Activated CD4-positive, CD25-positive, alpha-beta regulatory T cell treated with anti-CD3 and anti-CD28 coated beads, Interleukin-2, amount 50 U/mL, for 72 hours (primary cell): ENCODE measurements at regions not wholly inside any gene's neighbourhood (a gene's known extent, or its start where the extent isn't known, plus 50 kb on each side); places are given as distances from the start of the nearest gene placed in this dataset.

ENCODE experiments used
- DNase-seq: peaks from one replicate; pipeline ENCODE4 v3.0.0; 2021

DNA sequence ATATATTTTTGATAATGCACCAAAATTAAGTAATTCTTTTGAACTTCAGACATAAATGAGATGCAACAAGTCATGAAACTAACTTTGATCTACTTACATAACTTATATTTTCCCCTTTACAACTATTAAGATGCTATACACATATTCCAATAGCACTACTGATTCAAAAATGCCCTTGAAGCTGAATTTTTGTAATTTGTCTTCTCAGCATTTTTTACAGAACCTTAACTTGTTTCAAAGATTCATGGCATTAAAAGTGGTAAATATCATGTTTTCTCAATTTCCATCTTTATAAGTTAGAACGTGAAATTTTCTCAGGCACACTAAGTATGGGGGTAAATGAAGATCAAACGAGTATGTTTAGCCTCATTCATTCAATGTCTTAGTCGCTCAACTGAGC is 460.0 kb upstream of the FAM241A start:
- no peak for DNase-seq

DNA sequence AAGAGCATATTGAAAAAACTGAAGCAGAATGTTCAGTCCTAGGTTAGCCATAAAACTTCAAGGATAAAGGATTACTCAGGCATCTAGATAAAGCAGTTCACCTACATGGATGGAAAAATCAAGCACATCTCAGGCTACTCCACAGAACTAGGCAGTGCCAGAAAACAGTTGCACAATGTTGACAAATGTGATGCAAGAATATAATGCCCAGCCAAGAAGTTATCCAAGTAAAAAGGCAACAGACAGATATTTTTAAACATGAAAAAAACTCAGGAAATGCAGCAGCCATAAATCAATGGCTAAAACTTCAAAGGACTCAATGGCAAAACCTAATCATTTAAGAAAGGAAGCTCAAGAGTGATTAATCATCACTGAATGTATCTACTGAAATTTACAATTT is 456.0 kb upstream of the FAM241A start:
- no peak for DNase-seq

DNA sequence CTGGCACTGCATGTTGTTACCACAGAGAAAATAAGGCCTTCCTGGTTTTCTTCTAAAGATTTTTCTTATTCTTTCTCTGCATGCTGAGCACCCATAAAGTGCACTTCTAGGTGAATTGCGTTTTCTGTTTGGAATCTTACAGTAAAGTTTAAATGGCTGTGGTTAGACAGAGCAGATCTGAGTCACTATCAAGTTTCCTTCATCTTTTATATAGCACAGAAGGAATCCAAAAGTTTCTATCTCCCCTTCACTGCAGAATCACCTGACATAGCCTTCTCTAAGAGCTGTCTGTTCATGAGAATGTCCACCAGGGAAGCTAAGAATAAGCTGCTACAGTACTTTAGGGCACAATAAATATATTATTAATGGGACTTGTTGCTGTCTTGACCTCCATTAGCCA is 455.5 kb upstream of the FAM241A start:
- no peak for DNase-seq

DNA sequence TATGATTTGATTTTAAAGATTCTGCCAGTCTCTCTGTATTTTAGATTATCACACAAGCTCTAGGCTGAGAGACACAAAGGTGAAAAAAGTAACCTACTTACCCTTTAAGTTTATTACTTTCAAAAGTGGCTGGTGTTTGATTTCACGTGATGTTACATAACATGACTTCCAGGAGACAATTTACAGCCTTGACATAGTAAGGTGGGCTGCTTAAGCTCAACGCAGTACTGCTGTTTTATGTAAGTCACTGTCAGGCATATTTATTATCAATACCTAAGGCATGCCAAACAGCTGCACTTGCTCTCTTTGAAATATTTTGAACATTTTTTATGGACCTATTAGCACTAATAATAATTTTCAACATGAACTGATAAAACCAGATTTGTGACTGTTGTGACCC is 451.5 kb upstream of the FAM241A start:
- no peak for DNase-seq

DNA sequence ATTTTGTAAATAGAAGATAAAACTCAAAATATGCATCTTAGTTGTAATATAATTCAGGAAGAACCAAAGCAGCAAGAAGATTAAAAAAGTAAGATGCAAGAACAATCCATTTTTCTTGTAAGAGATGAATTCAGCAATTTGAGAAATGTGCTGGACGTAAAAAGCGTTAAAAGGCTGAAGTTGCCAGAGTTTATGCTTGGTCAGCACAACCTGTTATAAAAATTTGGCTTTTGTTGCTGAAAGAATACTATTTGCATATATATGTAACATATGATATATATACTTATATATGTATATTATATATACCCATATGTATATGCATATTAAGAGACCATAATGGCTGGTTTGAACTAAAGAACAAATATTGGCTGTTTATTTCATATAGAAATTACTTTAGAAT is 449.6 kb upstream of the FAM241A start:
- no peak for DNase-seq

DNA sequence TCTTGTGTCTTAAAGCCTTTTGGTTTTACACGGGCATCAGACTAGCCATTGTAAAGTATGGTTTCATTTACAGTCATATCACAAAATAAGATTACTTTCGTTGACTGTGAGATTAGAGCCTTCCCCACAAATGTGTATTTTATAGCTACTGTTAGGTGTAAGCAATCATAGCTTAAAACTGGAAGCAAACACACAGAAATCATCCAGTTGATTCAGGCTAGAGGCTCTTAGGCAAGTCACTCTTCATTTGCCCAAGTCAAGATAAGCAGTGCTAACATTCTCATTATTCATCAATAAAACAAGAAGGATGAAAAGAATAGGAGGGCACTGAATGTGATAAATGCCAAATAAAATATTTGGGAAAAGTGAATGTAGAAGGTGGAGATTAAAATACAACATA is 448.7 kb upstream of the FAM241A start:
- no peak for DNase-seq

DNA sequence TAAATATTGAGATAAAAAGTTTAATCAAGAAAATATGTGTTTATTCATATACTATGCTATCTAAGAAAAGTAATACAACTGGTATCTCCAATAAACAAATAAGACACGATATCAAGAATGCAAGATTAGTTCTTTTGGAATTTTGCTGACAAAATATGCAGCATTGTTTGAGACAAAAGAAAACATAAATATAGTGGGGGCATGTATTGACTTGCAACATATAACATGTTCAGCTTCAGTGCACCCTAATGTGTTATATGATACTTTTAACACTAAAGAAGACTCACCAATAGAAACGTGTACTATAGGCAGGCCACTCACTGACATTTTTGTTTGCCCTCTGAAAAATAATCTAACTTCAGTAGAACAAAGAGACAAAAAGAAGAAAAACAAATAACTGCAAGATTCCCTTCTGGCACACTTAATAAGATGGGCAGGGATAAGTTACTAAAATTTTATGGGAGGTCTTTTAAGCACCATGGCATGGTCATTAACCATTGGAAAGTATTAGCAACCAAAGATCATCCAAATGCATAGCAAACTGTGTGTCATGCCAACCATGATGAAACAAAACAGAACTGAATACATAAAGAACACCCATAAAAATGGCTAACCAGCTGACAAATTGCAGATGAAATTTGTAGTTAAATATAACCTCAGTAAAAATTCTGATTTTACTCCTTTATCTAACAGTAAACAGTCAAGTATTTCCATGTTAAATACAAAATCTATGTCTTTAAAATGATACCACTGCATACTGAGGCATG is 447.9 kb upstream of the FAM241A start:
- DNase-seq: no peak

DNA sequence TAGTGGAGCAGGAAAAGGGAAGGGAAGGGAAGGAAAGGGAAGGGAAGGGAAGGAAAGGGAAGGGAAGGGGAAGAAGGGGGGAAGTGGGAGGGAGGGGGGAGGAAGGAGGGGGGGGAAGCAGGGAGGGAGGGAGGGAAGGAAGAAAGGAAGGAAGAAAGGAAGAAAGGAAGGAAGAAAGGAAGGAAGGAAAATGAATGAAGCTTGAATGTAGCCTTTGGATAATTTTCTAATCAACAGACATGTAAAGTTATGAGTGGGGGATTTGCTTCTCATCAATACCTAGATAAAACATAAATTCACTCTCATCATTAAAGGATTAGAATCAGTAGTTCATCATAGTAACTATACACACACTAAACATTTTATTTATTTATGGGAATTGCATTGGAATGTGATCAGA is 446.9 kb upstream of the FAM241A start:
- DNase-seq: no peak

DNA sequence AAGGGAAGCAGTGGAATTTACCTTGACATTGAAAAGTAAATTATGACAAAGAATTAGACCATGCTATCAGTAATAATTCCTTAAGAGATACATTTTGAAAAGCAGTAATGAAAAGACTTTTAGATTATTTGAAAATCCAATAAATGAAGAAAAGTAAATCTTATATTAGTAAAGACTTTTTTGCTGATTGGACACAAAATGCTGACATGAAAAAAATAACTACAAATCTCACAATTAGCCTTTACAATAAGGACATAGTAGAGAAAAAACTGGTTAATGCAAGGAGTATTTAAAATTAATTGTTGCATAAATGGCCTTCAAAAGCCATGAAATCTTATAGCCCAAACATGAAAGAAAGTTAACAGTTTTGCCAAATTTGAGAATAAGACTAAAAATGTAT is 446.1 kb upstream of the FAM241A start:
- no peak for DNase-seq

DNA sequence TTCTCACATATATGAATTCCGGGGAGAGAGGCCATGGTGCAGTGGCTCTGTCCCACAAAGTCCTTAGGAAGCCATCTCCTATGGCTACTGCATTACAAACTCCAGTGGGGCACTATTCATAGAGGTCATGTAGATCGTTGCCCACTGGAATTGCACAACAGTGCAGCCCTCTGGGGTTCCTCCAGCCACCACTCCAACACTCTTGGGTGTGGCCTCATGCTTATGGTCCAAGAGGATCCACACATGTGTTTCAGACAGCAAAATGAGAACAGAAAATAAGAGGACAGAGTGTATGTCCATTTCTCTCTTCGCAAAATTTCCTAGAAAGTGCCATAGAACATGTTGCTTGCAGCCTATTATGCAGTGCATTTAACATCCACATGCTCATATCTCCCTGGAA is 444.2 kb upstream of the FAM241A start:
- DNase-seq: no peak

DNA sequence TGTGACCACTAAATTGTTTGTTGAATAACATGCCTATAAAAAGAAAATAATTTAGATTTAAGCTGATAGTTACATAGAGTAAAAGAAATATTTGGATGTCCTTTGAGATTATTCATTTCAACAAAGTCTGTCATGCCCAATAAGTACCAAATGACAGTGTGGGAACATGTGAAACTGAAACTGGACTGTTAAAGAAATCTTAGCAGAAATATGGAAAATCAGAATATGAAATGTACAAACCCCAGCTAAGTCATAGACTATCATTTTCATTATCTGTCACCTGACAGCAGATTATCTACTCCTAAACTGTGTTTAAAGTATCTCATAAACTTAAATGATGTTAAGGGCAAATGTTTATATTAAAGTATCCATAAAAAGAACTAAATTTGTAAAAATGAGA is 437.8 kb upstream of the FAM241A start:
- DNase-seq: no peak

DNA sequence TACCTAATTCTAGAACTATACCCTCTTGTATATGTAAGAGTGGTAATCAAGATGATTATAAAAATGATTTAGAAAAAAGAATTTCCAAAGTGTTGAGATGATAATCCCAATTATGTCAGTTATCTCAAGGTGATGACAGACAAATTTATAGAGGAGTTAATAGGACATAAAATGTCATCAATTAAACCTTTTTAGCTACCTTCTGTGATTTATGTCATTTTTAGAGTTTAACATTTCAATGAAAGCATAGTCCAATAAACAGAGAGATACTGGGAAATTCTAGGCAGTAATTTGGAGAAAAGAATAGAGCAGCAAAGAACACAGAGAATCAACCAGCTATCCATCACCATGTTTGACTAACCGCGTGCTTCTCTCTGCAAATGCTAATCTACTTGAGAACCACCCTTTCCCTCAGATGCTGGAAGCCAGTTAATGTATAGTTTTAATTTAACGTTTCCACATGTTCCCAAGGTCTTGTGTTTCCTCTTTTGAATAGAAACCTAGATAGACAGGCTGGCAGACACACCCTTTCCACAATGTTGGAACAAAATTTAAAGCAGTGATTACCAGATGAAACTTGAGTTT is 433.1 kb upstream of the FAM241A start:
- DNase-seq: no peak

DNA sequence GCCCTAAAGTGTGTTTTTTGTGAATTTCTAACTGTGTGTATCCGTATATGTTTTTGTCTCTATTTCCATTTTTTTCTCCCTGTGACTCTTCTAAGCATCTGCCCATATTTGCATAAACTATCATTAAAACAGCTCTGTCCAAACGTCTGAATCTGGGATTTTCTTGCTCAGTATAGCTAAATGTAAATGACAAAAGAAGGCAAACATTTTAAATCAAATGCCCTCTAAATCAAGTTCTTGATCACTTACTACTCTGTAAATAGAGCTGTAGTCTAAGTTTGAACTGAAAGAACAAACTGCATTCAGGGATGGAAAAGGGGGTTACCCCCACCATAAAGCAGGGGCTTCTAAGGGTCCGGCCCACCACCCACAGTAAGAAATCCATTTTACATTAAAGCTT is 432.0 kb upstream of the FAM241A start:
- DNase-seq: no peak

DNA sequence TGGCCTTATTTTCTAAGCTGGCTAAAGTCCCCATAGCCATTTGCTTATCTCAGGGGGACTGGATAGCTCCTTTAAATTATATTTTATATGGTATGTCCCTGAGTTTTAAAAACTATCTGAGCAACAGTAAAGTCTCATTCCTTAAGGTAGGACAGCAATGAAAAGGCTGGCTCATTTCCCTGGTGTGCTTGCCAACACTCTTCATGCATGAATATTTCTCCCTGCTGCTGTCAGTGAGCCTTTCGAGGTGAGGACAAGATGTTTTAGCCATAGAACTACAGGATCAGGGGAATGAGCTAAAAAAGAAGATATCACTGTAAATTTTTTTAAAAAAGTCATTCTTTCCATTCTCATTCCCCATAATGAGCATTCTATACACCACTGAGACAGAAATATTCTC is 427.3 kb upstream of the FAM241A start:
- DNase-seq: no peak

DNA sequence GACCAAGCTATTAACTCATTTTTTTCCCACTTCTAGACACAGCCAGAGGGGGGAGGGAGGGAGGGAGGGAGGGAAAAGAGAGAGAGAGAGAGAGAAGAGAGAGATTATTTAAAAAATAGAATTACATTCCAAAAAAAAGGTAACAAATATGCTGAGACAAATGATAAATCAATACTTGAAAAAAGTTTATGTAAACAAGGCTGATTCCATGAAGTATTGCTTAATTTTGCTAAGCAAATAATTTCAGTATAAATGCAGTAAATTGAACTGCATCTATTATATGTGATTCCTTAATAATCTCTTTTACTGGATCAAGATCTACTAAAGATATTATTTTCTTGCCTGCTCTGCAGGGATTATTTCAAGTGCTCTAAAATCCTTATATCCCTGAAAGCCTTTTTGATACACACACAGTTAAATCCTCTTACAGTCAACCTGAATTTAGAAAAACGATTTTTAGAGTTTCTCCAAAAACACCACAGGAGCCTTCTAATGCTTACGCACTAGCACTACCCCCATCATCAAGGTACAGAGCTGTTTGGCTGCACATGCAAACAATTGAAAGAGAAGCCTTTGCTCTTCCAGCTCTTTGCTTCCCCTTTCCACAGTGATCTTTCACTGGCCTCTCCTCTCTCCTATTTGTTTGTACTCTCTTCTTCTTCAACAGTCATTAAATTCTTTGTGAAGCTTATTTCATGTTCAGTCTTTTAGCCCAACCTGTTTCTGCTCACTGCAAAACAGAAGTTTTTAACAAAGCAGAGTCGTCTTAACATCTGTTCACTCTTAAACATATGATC is 426.3 kb upstream of the FAM241A start:
- DNase-seq: no peak

DNA sequence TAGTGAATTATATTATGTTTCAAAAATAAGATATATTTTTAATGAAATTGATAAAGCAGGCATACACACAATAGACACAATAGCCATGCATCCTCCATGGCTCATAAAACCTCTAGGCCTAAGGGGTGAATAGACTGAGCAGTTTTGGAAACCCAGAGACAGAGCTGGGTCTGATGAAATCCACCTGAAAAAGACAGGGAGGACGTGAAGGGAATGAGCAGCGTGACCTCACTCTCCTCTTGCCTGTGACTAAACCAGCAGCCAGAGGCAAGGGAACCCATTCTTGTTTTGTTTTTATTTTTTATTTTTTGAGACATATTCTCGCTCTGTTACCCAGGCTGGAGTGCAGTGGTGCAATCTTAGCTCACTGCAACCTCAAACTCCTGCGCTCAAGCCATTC is 424.4 kb upstream of the FAM241A start:
- DNase-seq: no peak

DNA sequence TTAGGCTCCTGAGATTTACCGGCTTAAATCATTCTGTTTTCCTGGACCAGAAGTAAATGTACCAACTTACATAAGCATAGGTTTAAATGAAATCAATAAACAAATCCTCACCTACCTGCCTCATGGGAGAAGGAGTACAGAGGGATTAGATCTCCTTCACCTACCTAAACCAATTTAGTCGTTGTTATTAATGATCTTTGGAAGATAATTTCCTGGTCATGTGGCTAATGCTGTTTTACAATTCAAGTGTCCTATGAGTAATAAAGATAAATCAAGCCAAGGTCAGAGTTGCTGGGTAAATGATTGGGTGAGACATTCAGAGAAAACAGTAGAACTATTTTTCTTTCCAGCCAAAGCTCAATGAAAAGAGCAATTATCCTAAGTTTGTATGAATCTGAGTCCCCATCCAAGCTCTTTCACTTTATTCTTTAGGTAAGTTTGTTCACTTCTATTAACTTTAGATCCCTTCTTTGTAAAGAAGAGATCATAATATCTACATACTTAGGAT is 423.0 kb upstream of the FAM241A start:
- DNase-seq: no peak

DNA sequence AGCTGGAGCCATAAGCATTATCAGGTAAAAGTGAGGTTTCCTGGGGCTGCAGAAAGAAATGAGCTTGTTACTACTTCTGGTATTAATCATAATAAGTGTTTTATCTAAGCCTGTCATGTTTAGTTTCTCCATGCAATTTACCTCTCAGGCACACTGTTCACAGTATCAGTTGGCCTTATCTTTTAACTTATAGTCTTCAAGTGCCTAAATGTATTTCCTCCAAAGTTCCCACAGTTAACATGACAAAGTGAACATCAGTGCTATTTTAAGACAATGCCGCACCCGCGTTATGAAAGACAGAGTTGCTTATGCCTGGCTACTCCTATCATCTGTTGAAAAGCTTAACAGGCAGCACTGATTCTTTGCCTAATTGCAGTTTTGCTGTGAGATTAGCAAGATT is 408.7 kb upstream of the FAM241A start:
- no peak for DNase-seq

DNA sequence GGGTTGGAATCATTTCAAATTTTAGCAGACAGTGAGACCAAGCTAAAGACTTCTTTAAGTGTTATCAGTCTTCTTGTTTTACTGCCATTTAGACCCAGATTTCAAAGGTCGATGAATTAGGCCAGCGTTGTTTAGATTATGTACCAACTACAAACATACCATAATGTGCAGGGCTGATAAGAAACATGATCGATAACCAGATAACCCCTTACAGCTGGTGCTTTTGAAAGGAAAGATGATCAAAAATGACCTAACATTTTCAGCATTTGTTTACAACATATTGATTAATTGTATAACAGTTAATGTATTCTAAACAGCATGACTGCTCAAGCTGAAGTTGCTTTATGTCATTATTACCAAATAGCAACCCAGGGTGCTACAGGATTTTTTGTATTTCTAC is 400.4 kb upstream of the FAM241A start:
- DNase-seq: no peak

DNA sequence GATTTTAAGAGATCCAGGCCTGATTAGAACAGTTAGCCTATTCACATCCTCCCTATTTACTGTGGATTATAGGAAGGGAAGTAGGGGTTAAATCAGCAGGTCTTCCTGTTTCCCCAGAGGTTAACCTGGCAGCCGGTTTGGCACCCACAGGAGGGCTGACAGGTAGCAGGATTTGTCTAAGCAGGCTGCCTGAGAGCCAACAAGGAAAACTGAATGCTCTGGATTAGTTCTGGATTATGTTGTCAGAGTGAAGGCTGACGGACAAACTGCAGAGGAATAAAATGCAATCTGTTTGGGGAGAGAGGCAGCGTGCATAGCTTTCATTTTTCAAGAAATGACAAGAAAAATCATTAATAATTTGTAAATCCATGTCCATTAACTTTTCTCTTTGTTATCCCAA is 397.1 kb upstream of the FAM241A start:
- DNase-seq: no peak

DNA sequence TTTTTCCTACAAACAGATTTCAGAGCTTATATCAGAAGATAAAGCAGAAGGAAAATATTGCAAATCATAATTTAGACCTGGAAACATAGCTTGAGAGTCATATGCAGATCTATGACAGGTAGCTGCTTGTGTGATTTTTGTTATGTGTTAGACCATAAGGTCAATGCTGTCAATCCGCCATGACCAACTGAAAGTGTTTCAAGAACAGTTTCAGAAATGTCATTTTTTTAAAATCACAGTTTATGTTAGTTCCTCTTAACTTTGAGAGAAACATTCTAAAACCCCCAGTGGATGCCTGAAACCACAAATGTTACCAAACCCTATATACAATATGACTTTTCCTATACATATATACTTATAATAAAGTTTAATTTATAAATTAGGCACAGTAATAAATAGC is 391.3 kb upstream of the FAM241A start:
- no peak for DNase-seq

DNA sequence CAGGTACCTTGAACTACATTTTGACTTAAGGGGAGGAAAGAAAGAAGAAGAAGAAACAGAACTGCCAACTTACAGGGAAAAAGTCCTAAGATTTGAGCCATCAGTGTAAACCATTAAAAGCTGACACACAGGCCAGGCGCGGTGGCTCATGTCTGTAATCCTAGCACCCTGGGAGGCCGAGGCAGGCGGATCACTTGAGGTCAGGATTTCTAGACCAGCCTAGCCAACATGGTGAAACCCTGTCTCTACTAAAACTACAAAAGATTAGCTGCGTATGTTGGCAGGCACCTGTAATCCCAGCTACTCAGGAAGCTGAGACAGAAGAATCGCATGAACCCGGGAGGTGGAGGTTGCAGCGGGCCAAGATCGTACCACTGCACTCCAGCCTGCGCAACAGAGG is 389.7 kb upstream of the FAM241A start:
- DNase-seq: no peak

DNA sequence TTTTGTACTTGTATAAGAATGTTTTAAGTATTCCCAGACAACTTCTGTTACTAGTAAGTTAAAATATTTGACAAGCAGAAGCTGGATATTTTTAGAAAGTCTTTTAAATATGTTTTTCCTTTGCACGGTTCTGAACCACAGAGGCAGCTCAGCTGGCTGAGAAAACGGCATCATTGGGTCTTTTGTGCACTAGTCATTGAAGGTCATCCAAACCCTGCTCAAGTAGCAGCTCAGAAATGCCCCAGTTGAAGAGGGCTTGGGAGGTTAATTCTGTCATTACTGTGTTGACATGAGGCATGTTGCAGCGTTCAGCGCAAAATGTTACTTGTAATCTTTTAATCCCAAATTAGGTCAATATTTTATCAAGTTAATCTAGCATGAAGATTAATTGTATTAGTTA is 383.7 kb upstream of the FAM241A start:
- no peak for DNase-seq

DNA sequence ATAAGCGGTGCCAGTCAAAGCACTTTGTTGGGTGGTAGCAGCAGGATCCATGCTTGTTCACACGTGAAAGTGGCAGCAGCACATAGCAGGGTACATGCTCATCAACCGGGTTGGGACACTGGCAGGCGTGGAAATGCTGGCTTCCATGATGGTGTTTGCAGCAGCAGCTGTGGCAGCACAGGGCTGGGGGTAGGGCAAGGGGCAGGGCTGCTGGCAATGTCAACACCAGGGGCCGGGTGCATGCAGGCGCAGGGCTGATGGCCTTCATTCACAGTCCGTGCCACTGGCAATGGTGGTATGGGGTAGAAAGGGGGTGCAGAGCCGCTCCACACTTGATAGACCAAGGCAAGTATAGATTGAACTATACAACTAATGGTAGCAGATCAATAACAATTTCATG is 374.7 kb upstream of the FAM241A start:
- no peak for DNase-seq
